ENCODE measurements at regions not wholly inside any gene's neighbourhood (a gene's known extent, or its start where the extent isn't known, plus 50 kb on each side); places are given as distances from the start of the nearest gene placed in this dataset.

DNA sequence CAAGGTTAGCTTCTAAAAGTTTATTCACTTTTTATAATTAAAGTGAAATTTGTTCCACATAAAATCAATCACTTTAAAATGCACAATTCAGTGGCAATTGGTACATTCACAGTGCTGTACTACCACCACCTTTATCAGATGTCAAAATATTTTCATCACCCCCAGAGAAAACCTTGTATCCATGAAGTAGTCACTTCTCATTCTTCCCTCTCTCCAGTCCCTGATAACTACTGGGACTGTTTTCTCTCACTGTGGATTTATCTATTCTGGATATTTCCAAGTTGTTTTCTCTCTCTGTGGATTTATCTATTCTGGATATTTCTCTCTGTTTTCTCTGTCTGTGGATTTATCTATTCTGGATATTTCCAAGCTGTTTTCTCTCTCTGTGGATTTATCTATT lies 435.4 kb upstream of the CNTNAP2 start:
- intact Hi-C loops (cut with micrococcal nuclease), result no loop called here
- no peak overlapping the region for H3K27ac ChIP-seq (ENCODE audit: low read length)
- Mint-ChIP-seq H3K9me3 (peaks cover 15 to 17% of the 10 kb centered on the region in 2 donors), H3K36me3 (peaks cover 13% of the 10 kb centered on the region), H3K4me1 (no peaks in the 10 kb centered on the region), H3K4me3 (no peak overlapping the region), H3K27ac (no peak overlapping the region), H3K27me3 (ENCODE audit: low read depth in 2 of 2) (no peaks in the 10 kb centered on the region)
- H3K27me3 ChIP-seq (ENCODE audit: control insufficient read depth, insufficient read depth, low read length), result no peaks in the 10 kb centered on the region
- no peaks in the 10 kb centered on the region for H3K36me3 ChIP-seq (ENCODE audit: control insufficient read depth, insufficient read depth, low read length)
- H3K9me3 ChIP-seq (ENCODE audit: control insufficient read depth, insufficient read depth, low read length), result no peaks in the 10 kb centered on the region
- TF ChIP-seq, protein P1, sequence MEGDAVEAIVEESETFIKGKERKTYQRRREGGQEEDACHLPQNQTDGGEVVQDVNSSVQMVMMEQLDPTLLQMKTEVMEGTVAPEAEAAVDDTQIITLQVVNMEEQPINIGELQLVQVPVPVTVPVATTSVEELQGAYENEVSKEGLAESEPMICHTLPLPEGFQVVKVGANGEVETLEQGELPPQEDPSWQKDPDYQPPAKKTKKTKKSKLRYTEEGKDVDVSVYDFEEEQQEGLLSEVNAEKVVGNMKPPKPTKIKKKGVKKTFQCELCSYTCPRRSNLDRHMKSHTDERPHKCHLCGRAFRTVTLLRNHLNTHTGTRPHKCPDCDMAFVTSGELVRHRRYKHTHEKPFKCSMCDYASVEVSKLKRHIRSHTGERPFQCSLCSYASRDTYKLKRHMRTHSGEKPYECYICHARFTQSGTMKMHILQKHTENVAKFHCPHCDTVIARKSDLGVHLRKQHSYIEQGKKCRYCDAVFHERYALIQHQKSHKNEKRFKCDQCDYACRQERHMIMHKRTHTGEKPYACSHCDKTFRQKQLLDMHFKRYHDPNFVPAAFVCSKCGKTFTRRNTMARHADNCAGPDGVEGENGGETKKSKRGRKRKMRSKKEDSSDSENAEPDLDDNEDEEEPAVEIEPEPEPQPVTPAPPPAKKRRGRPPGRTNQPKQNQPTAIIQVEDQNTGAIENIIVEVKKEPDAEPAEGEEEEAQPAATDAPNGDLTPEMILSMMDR (IDR thresholded peaks at IDR 0.05), result no peak
- no peak overlapping the region for H3K4me3 ChIP-seq (ENCODE audit: low read length)
- ATAC-seq, result no peak
- DNase-seq, result no peak
- no peaks in the 10 kb centered on the region for H3K4me1 ChIP-seq (ENCODE audit: control insufficient read depth, insufficient read depth, low read length)

DNA sequence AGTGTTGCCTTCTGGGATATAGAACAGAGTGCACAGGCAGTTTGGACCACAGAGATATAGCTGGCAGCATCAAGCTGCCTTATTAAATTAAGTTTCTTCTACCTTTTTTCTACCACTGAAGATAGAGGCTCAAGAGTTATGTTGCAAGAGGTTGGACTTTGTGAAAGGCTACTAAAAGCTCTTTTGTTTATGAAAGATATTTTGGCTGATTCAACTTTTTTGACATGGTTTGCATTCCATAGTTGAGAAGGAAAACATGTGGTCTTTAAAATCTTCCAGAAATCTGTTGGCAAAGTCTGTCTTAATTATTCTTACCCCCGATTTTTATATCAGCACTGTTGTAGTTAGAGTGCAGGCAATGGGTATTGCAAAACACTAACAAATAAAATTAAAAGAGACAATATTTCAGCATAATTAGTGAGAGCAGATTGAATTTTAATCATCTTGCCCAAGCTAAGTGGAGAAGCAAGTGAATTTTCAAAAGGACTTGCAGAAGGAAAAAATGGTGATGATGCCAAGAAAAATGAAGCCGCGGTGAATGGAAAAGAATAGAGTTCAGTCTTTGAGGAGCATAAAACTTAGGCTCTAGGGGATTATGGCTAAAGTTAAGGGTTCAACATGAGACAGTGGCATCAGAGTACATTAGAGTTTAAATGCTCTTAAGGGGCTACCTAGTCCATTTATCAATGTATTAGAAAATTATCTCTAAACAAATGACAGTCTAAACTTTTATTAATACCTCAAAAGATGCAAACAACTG lies 450.9 kb upstream of the CNTNAP2 start:
- ATAC-seq (no peak), DNase-seq (no peak)
- H3K4me3 Mint-ChIP-seq, result no peak overlapping the region
- intact Hi-C loops (cut with micrococcal nuclease), result no loop called here
- peaks cover 24 to 34% of the 10 kb centered on the region in 2 donors for H3K9me3 Mint-ChIP-seq
- TF ChIP-seq, protein P1 (IDR thresholded peaks at IDR 0.05), result no peak
- no peak overlapping the region for H3K4me3 ChIP-seq (ENCODE audit: low read length)
- peaks cover 4% of the 10 kb centered on the region for H3K9me3 ChIP-seq (ENCODE audit: control insufficient read depth, insufficient read depth, low read length)
- H3K27me3 ChIP-seq (ENCODE audit: control insufficient read depth, insufficient read depth, low read length), result no peaks in the 10 kb centered on the region
- no peaks in the 10 kb centered on the region for H3K36me3 ChIP-seq (ENCODE audit: control insufficient read depth, insufficient read depth, low read length)
- H3K27ac ChIP-seq (ENCODE audit: low read length), result no peak overlapping the region
- H3K27ac Mint-ChIP-seq, result no peak overlapping the region
- H3K4me1 ChIP-seq (ENCODE audit: control insufficient read depth, insufficient read depth, low read length), result no peaks in the 10 kb centered on the region
- H3K36me3 Mint-ChIP-seq, result peaks cover 20% of the 10 kb centered on the region
- H3K27me3 Mint-ChIP-seq (ENCODE audit: low read depth in 2 of 2), result no peaks in the 10 kb centered on the region
- H3K4me1 Mint-ChIP-seq, result no peaks in the 10 kb centered on the region
- 97% methylated on average over 2 of the region's 3 CpGs for WGBS (ENCODE audit: insufficient coverage)

DNA sequence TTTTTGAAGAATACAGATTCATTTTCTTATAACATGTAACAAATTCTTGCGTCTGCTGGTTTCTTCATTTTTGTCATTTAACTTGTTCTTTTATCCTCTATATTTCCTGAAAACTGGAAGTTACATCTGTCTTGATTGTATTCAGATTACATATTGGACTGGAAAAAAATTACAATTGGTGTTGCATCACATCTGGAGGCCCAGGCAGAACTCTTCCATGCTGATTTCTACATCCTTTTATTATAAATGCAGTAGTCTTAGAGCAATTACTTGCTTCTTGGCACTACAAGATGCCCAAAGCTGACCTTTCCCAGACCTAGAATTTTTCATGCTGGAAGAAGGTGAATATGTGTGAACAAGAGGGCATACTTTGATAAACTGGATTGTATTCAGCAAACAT lies 460.9 kb upstream of the CNTNAP2 start:
- H3K27ac Mint-ChIP-seq, result no peak overlapping the region
- no peak for ATAC-seq
- intact Hi-C loops (cut with micrococcal nuclease), result no loop called here
- H3K4me1 Mint-ChIP-seq, result no peaks in the 10 kb centered on the region
- Histone ChIP-seq H3K4me3 (ENCODE audit: low read length) (no peak overlapping the region), H3K27me3 (ENCODE audit: control insufficient read depth, insufficient read depth, low read length) (no peaks in the 10 kb centered on the region), H3K36me3 (ENCODE audit: control insufficient read depth, insufficient read depth, low read length) (no peaks in the 10 kb centered on the region), H3K9me3 (ENCODE audit: control insufficient read depth, insufficient read depth, low read length) (peaks cover 4% of the 10 kb centered on the region), H3K4me1 (ENCODE audit: control insufficient read depth, insufficient read depth, low read length) (no peaks in the 10 kb centered on the region), H3K27ac (ENCODE audit: low read length) (no peak overlapping the region)
- H3K9me3 Mint-ChIP-seq, result peaks cover 16 to 17% of the 10 kb centered on the region in 2 donors
- no CpG with 5 or more reads among the region's 1 CpG for WGBS (ENCODE audit: insufficient coverage)
- no peak overlapping the region for H3K4me3 Mint-ChIP-seq
- no peaks in the 10 kb centered on the region for H3K27me3 Mint-ChIP-seq (ENCODE audit: low read depth in 2 of 2)
- TF ChIP-seq, protein P1 (IDR thresholded peaks at IDR 0.05), result no peak
- no peaks in the 10 kb centered on the region for H3K36me3 Mint-ChIP-seq
- DNase-seq, result no peak

DNA sequence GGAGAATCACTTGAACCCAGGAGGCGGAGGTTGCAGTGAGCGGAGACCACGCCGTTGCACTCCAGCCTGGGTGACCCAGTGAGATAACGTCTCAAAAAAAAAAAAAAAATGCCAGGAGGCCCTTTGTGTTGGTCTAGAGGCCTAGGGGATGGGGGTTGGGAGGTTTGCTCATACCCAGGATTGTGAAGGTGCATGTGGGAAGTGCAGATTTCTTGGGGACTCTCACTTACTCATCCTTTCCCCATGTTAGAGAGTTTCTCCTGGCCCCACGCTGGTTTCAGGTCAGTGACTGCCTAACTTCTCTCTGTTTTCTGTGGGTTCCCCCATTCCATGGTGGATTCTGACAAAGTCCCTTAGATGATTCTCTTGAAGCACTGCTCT lies 471.5 kb upstream of the CNTNAP2 start:
- H3K4me3 Mint-ChIP-seq, result no peak overlapping the region
- 93% methylated on average over 6 of the region's 6 CpGs for WGBS (ENCODE audit: insufficient coverage)
- intact Hi-C loops (cut with micrococcal nuclease), result no loop called here

More for the DNA sequence above, 471.5 kb upstream of the CNTNAP2 start:
- Mint-ChIP-seq H3K9me3 (peaks cover 12 to 25% of the 10 kb centered on the region in 2 donors), H3K36me3 (peaks cover 8% of the 10 kb centered on the region), H3K4me1 (no peaks in the 10 kb centered on the region), H3K27me3 (ENCODE audit: low read depth in 2 of 2) (no peaks in the 10 kb centered on the region), H3K27ac (no peak overlapping the region)
- H3K4me3 ChIP-seq (ENCODE audit: low read length), result no peak overlapping the region
- H3K4me1 ChIP-seq (ENCODE audit: control insufficient read depth, insufficient read depth, low read length), result no peaks in the 10 kb centered on the region
- no peaks in the 10 kb centered on the region for H3K9me3 ChIP-seq (ENCODE audit: control insufficient read depth, insufficient read depth, low read length)
- TF ChIP-seq, protein P1 (IDR thresholded peaks at IDR 0.05), result no peak
- ATAC-seq (no peak), DNase-seq (no peak)
- H3K27ac ChIP-seq (ENCODE audit: low read length), result no peak overlapping the region
- H3K36me3 ChIP-seq (ENCODE audit: control insufficient read depth, insufficient read depth, low read length), result no peaks in the 10 kb centered on the region
- no peaks in the 10 kb centered on the region for H3K27me3 ChIP-seq (ENCODE audit: control insufficient read depth, insufficient read depth, low read length)
